MCF 10A (cell line): ENCODE measurements at regions not wholly inside any gene's neighbourhood (a gene's known extent, or its start where the extent isn't known, plus 50 kb on each side); places are given as distances from the start of the nearest gene placed in this dataset.

Experiments
- BruUV-seq: library from RNA; stranded (reverse); fragments of 400-500 nt; replicated peaks from 2 replicates; lab custom pipeline; 2021; lab: Mats Ljungman, UMichigan
- CTCF ChIA-PET: fragments of 300-600 bp; sonication (Branson Sonifier 250); formaldehyde crosslinking; extraction: SDS; loops from one replicate; lab custom pipeline; 2021; ENCODE audit warnings: antibody characterized with exemption, inconsistent platforms; lab: Yijun Ruan, JAX
- POLR2A ChIA-PET: fragments of 300-600, 350-650 bp; sonication (Branson Sonifier 250); formaldehyde crosslinking; extraction: SDS; loops from one replicate; lab custom pipeline; 2020; ENCODE audit warnings: antibody characterized with exemption, inconsistent platforms; lab: Yijun Ruan, JAX
- DNase-seq: peaks from one replicate; pipeline ENCODE4 v3.0.0-alpha.2; 2018; ENCODE audit not compliant: unreplicated experiment
- H3K27ac Mint-ChIP-seq: one replicate; pipeline ENCODE4 v1.8.0; 2022; ENCODE audit warnings: mild to moderate bottlenecking, low read depth, mixed read lengths; ENCODE audit not compliant: unreplicated experiment
- H3K27me3 Mint-ChIP-seq: one replicate; pipeline ENCODE4 v1.8.0; 2022; ENCODE audit warnings: mixed read lengths; ENCODE audit not compliant: insufficient read depth, unreplicated experiment
- H3K36me3 Mint-ChIP-seq: one replicate; pipeline ENCODE4 v1.8.0; 2022; ENCODE audit warnings: mild to moderate bottlenecking, moderate library complexity, mixed read lengths; ENCODE audit not compliant: insufficient read depth, unreplicated experiment
- H3K4me1 Mint-ChIP-seq: one replicate; pipeline ENCODE4 v1.8.0; 2022; ENCODE audit warnings: mixed read lengths; ENCODE audit not compliant: insufficient read depth, unreplicated experiment
- H3K4me3 Mint-ChIP-seq: one replicate; pipeline ENCODE4 v1.8.0; 2022; ENCODE audit warnings: mild to moderate bottlenecking, moderate library complexity, mixed read lengths; ENCODE audit not compliant: unreplicated experiment
- H3K9me3 Mint-ChIP-seq: one replicate; pipeline ENCODE4 v1.8.0; 2022; ENCODE audit warnings: mixed read lengths; ENCODE audit not compliant: unreplicated experiment
- CTCF ChIP-seq: fragments of 200-600 bp; IDR thresholded peaks from one replicate; pipeline ENCODE4 v1.8.0; 2022; ENCODE audit warnings: antibody characterized with exemption, mild to moderate bottlenecking; ENCODE audit not compliant: unreplicated experiment
- intact Hi-C: fragments of 100-400 bp; cut with micrococcal nuclease; formaldehyde crosslinking; loops from 2 replicates; pipeline ENCODE4 v1.14.1; 2022

- ChIA-PET CTCF (interaction anchor here (0.7 kb wide), 1 partner anchor 1299 kb away, joined by 3 read pairs; no protein-coding TSS in a partner anchor), POLR2A (no interaction called here)
- peaks cover 7% of the 10 kb centered on the region for H3K9me3 Mint-ChIP-seq
- no TSS peak for BruUV-seq
- H3K36me3 Mint-ChIP-seq = no peaks in the 10 kb centered on the region
- intact Hi-C loops = no loop called here
- H3K27ac Mint-ChIP-seq = no peak overlapping the region
- peak; percentile 73 for DNase-seq
- H3K27me3 Mint-ChIP-seq = peaks cover 28% of the 10 kb centered on the region
- no peak overlapping the region for H3K4me3 Mint-ChIP-seq
- TF ChIP-seq CTCF = no peak
- no peaks in the 10 kb centered on the region for H3K4me1 Mint-ChIP-seq
Observed at GRCh38 chr11:44505581-44506054, 59.8 kb upstream of the CD82 start.

GRCh38 chr11:44506375-44507016, 59.0 kb upstream of the CD82 start:
- peaks cover 7% of the 10 kb centered on the region for H3K9me3 Mint-ChIP-seq
- intact Hi-C loops = no loop called here
- TF ChIP-seq CTCF = no peak
- no peak overlapping the region for H3K27ac Mint-ChIP-seq
- H3K4me3 Mint-ChIP-seq = no peak overlapping the region
- peak; percentile 29 for DNase-seq
- no TSS peak for BruUV-seq
- H3K4me1 Mint-ChIP-seq = no peaks in the 10 kb centered on the region
- peaks cover 33% of the 10 kb centered on the region for H3K27me3 Mint-ChIP-seq
- CTCF ChIA-PET = no interaction called here
- H3K36me3 Mint-ChIP-seq = no peaks in the 10 kb centered on the region
- POLR2A ChIA-PET = no interaction called here

- Mint-ChIP-seq H3K36me3 (no peaks in the 10 kb centered on the region), H3K9me3 (peaks cover 7% of the 10 kb centered on the region), H3K4me3 (no peak overlapping the region), H3K4me1 (no peaks in the 10 kb centered on the region), H3K27ac (no peak overlapping the region), H3K27me3 (peaks cover 43% of the 10 kb centered on the region)
- CTCF ChIA-PET = interaction anchor here (0.8 to 0.9 kb wide), 2 partner anchors 29 to 221 kb away, joined by 3 to 4 read pairs; no protein-coding TSS in a partner anchor
- POLR2A ChIA-PET = no interaction called here
- no peak for DNase-seq
- BruUV-seq = no TSS peak
- intact Hi-C loops = no loop called here
- no peak for TF ChIP-seq CTCF
Observed at GRCh38 chr11:44507491-44507890, 58.0 kb upstream of the CD82 start.

GRCh38 chr11:44507896-44508445, 57.5 kb upstream of the CD82 start:
- H3K4me1 Mint-ChIP-seq = no peaks in the 10 kb centered on the region
- H3K9me3 Mint-ChIP-seq = peaks cover 7% of the 10 kb centered on the region
- DNase-seq = no peak
- H3K27ac Mint-ChIP-seq = no peak overlapping the region
- ChIA-PET POLR2A (no interaction called here), CTCF (interaction anchor here (0.8 to 0.9 kb wide), 2 partner anchors 29 to 222 kb away, joined by 3 to 4 read pairs; no protein-coding TSS in a partner anchor)
- H3K4me3 Mint-ChIP-seq = no peak overlapping the region
- BruUV-seq = no TSS peak
- intact Hi-C loops = no loop called here
- H3K36me3 Mint-ChIP-seq = no peaks in the 10 kb centered on the region
- TF ChIP-seq CTCF = no peak
- peaks cover 48% of the 10 kb centered on the region for H3K27me3 Mint-ChIP-seq
